GM21447 (cell line): ENCODE measurements at regions not wholly inside any gene's neighbourhood (a gene's known extent, or its start where the extent isn't known, plus 50 kb on each side); places are given as distances from the start of the nearest gene placed in this dataset.

ENCODE experiments used
- ATAC-seq: cut with Tn5 transposase; IDR thresholded peaks from one replicate; pipeline ENCODE4 v1.9.1; 2021; ENCODE audit not compliant: unreplicated experiment

- no peak for ATAC-seq
Measured at GRCh38 chr2:35378791-35379190, 976.8 kb upstream of the CRIM1 start.

GRCh38 chr2:35374845-35375244 lies 980.7 kb upstream of the CRIM1 start:
- no peak for ATAC-seq

- ATAC-seq, result no peak
Measured at GRCh38 chr2:35365859-35366258, 989.7 kb upstream of the CRIM1 start.

GRCh38 chr2:35356332-35356731 lies 999.2 kb upstream of the CRIM1 start:
- no peak for ATAC-seq

GRCh38 chr2:35355056-35355455 lies 1000.5 kb upstream of the CRIM1 start:
- no peak for ATAC-seq

GRCh38 chr2:35347561-35347960 lies 1008.0 kb upstream of the CRIM1 start:
- no peak for ATAC-seq

- no peak for ATAC-seq
Measured at GRCh38 chr2:35343135-35343534, 1012.4 kb upstream of the CRIM1 start.

GRCh38 chr2:35339211-35339610 lies 1016.4 kb upstream of the CRIM1 start:
- ATAC-seq, result no peak

GRCh38 chr2:35337922-35338321 lies 1017.7 kb upstream of the CRIM1 start:
- no peak for ATAC-seq

GRCh38 chr2:35314049-35314448 lies 1041.5 kb upstream of the CRIM1 start:
- no peak for ATAC-seq

- no peak for ATAC-seq
Measured at GRCh38 chr2:35301369-35301768, 1054.2 kb upstream of the CRIM1 start.

DNA sequence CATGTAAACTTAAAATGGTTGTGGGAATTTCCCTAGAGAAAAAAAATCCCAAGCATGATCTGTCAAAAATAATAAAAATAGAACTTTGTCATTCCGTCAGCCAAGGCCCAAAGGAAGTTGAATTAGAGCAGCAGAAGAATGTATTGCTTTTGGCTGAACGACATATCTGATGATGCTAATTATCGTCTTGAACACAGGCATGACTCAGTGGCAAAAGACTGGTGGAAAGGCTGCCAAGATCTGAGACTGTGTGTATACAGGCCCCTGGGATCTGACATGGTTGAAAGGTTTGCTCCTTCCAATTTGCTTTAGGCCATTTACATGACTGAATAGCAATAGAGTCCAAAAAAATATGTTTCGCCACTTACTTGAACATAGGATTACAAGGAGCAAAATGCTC lies 1057.1 kb upstream of the CRIM1 start:
- ATAC-seq, result no peak

DNA sequence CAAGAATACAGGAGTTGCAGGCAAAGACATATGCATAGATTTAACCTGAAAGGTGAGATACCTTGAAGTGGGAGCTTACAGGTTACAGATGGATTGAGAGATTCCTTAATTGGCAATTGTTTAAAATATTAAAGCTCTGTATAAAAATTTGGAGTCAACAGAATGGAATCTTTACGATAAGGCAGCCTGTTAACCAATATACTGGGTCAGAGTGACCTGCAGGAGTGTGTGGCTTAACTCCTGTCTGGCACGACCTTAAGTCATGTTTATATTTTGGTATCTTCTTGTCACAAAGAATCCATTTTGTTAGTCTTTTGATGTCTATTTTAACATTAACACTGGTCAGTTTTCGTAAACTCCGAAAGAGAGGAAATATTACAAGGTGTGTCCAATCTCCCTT lies 1058.2 kb upstream of the CRIM1 start:
- no peak for ATAC-seq

- ATAC-seq, result no peak
Measured at GRCh38 chr2:35294636-35295263, 1060.8 kb upstream of the CRIM1 start.

DNA sequence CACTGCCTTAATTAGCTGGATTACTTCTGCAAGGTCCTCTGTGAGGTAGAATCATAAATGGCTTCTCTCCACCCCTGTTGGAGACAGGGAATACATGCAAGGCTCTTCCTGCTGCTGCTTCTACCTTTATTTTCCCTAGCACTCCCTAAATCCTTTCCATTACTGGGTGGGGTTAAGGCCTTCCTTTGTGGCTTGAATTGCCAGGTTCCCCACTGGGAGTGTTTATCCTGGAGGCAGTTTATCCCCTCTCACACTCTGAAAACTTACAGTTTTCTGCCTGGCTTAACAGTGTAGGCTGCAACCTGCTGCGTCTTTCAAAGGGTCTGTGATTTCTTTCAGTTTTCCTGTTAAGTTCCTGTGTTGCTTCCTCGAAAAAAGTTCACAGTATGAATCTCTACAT lies 1062.3 kb upstream of the CRIM1 start:
- ATAC-seq, result no peak

- no peak for ATAC-seq
Measured at GRCh38 chr2:35292199-35292598, 1063.4 kb upstream of the CRIM1 start.

- no peak for ATAC-seq
Measured at GRCh38 chr2:35281702-35282101, 1073.9 kb upstream of the CRIM1 start.

GRCh38 chr2:35255826-35256225 lies 1099.8 kb upstream of the CRIM1 start:
- ATAC-seq, result no peak

DNA sequence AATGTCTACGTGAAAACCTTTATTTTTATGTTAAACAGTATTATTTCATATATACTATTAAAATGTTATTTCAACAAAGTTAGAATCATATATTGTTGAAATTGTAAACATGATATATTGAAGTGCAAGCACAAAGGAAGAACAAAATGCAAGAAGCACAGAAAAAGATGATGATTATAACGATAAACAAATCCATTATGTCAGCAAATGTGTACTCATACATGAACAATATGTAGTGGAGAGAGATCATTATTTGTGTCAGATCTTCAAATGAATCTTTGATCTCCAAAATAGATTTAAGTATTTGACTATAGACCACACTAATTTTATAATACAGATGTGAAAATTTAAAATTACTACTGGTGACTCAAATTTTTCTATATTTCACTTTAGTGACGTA lies 1104.4 kb upstream of the CRIM1 start:
- ATAC-seq, result no peak

DNA sequence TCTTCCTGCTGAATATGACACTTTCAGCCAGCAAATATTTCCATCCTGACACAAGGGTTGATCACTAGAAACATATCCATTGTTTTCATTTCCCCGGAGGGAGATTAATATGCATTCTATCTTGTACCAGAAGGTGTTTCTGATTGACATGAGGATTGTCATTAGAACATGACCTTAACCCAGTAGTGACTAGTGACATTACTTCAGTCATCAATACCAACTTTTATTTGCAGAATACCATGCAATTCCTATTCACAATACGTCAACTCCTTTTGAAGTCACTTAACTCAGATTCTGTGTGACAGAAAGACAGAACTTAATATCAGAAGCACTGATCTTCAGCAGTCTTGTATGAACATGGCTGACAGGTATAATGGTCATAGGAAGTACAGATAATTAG lies 1108.9 kb upstream of the CRIM1 start:
- no peak for ATAC-seq

DNA sequence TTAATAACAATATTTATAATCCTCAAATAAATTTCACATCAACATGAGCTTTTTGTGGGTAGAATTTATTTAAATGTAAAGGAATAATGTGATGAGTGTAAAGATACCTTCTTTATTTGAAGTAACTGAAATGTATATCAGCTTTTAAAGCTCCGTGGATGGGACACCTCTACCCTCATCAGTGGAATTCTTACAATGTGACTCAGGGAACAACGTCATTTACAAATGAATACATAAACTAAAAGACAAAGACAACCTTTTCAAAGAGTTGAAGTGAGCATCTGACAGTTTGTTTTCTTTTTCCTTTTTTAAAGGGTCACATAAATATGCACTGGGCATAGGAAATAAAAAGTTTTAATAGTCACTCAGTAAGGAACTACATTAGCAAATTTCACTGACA lies 1127.0 kb upstream of the CRIM1 start:
- ATAC-seq, result no peak

DNA sequence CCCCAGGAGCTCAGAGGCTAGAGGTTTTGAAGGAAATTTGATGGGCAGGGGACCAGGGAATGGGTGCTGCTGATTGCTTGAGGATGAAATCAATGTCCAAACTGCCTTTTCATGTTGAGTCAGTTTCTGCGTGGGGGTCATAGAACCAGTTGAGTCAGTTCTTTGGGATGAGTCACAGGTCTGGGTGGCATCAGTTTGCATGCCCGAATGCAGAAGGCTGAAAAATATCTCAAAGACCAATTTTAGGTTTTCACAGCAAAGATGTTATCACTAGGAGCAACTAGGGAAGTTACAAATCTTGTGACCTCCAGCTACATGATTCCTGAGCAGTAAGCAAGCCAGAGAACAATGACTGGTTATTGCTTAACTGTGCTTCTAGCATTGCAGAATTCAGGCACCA lies 1135.1 kb upstream of the CRIM1 start:
- ATAC-seq, result no peak

DNA sequence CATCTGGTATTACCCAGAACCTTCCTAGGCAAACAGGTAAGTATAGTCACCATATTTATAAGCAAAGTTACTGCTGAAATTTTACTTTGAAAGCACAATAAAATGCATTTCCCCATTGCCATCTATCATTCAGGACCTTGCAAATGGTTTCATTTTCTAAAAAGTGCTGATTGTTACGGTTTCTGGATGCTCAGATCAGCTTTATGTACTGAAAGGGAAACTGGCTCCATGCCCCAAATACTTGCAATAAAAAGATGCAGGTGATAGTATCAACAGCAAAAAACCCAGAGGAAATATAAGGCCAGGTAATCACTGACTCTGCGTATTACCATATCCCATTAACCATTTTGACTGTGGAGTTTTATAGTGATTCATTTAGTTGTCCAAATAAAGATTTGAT lies 1150.7 kb upstream of the CRIM1 start:
- no peak for ATAC-seq

GRCh38 chr2:35204323-35204722 lies 1151.3 kb upstream of the CRIM1 start:
- no peak for ATAC-seq
